SJCRH30 (cell line): ENCODE measurements at regions not wholly inside any gene's neighbourhood (a gene's known extent, or its start where the extent isn't known, plus 50 kb on each side); places are given as distances from the start of the nearest gene placed in this dataset.
"Not testable (repeated sequence)": the region's sequence is repeated elsewhere in the genome, so short reads cannot be mapped to it uniquely, and the experiment has no call there.

Experiments used
- DNase-seq, 2 experiments: peaks; one replicate each; pipeline ENCODE4 v3.0.0-alpha.2; 2015 to 2020
- H3K27ac ChIP-seq: fragments of 250-450 bp; sonication (Bioruptor Pico); 2 replicates; pipeline ENCODE4 v1.5.1; 2020; ENCODE audit warnings: mild to moderate bottlenecking, moderate library complexity
- H3K27me3 ChIP-seq: fragments of 250-450 bp; sonication (Bioruptor Pico); 2 replicates; pipeline ENCODE4 v1.5.1; 2020; ENCODE audit warnings: mild to moderate bottlenecking, moderate library complexity
- H3K36me3 ChIP-seq: fragments of 250-450 bp; sonication (Bioruptor Pico); 2 replicates; pipeline ENCODE4 v1.5.1; 2020; ENCODE audit warnings: mild to moderate bottlenecking, moderate library complexity
- H3K4me1 ChIP-seq: fragments of 250-450 bp; sonication (Bioruptor Pico); 2 replicates; pipeline ENCODE4 v1.5.1; 2020; ENCODE audit warnings: mild to moderate bottlenecking, moderate library complexity
- H3K4me3 ChIP-seq: fragments of 250-450 bp; sonication (Bioruptor Pico); 2 replicates; pipeline ENCODE4 v1.5.1; 2020; ENCODE audit warnings: mild to moderate bottlenecking, moderate library complexity
- H3K9me3 ChIP-seq: fragments of 250-450 bp; sonication (Bioruptor Pico); replicated peaks from 2 replicates; pipeline ENCODE4 v1.5.1; 2020; ENCODE audit warnings: mild to moderate bottlenecking, moderate library complexity

- Histone ChIP-seq H3K27me3 (no peaks in the 10 kb centered on the region), H3K27ac (no peak overlapping the region), H3K36me3 (no peaks in the 10 kb centered on the region), H3K4me1 (peaks cover 7% of the 10 kb centered on the region; the same call in 1 of the 2 replicates), H3K9me3 (no peaks in the 10 kb centered on the region), H3K4me3 (no peak overlapping the region)
- no peak for DNase-seq
These were observed 151.7 kb downstream of the FOXL1 start for GRCh38 chr16:86730086-86730485.

GRCh38 chr16:86730597-86730996 lies 152.2 kb downstream of the FOXL1 start:
- Histone ChIP-seq H3K4me1 (peaks cover 7% of the 10 kb centered on the region; the same call in 1 of the 2 replicates), H3K27ac (no peak overlapping the region), H3K27me3 (no peaks in the 10 kb centered on the region), H3K4me3 (no peak overlapping the region), H3K36me3 (no peaks in the 10 kb centered on the region), H3K9me3 (no peaks in the 10 kb centered on the region)
- DNase-seq, result no peak

GRCh38 chr16:86732621-86733295 lies 154.4 kb downstream of the FOXL1 start:
- Histone ChIP-seq H3K27ac (peak overlapping the region; percentile 12; the same call in 1 of the 2 replicates), H3K4me1 (peaks cover 7% of the 10 kb centered on the region; the same call in 1 of the 2 replicates), H3K27me3 (no peaks in the 10 kb centered on the region), H3K4me3 (peak overlapping the region; percentile 10), H3K9me3 (no peaks in the 10 kb centered on the region), H3K36me3 (no peaks in the 10 kb centered on the region)
- DNase-seq, result peak; percentile 82 to 83

GRCh38 chr16:86733546-86734254 lies 155.4 kb downstream of the FOXL1 start:
- peak in 1 of 2 experiments; percentile 40 for DNase-seq
- Histone ChIP-seq H3K27me3 (no peaks in the 10 kb centered on the region), H3K4me3 (peak overlapping the region; percentile 10; the same call in 1 of the 2 replicates), H3K4me1 (peaks cover 7% of the 10 kb centered on the region; the same call in 1 of the 2 replicates), H3K36me3 (no peaks in the 10 kb centered on the region), H3K27ac (peak overlapping the region; percentile 12; the same call in 1 of the 2 replicates), H3K9me3 (no peaks in the 10 kb centered on the region)

GRCh38 chr16:86734543-86735460 lies 156.5 kb downstream of the FOXL1 start:
- Histone ChIP-seq H3K27me3 (no peaks in the 10 kb centered on the region), H3K36me3 (no peaks in the 10 kb centered on the region), H3K4me3 (no peak overlapping the region), H3K4me1 (peaks cover 8% of the 10 kb centered on the region; the same call in 1 of the 2 replicates), H3K27ac (no peak overlapping the region), H3K9me3 (no peaks in the 10 kb centered on the region)
- no peak for DNase-seq

GRCh38 chr16:86735727-86736126 lies 157.4 kb downstream of the FOXL1 start:
- Histone ChIP-seq H3K4me3 (no peak overlapping the region), H3K27me3 (no peaks in the 10 kb centered on the region), H3K36me3 (no peaks in the 10 kb centered on the region), H3K9me3 (no peaks in the 10 kb centered on the region), H3K4me1 (peaks cover 15% of the 10 kb centered on the region), H3K27ac (no peak overlapping the region)
- DNase-seq, result no peak

- Histone ChIP-seq H3K4me3 (no peak overlapping the region), H3K36me3 (no peaks in the 10 kb centered on the region), H3K4me1 (peaks cover 15% of the 10 kb centered on the region), H3K27ac (no peak overlapping the region), H3K9me3 (no peaks in the 10 kb centered on the region), H3K27me3 (no peaks in the 10 kb centered on the region)
- no peak for DNase-seq
These were observed 158.2 kb downstream of the FOXL1 start for GRCh38 chr16:86736502-86736901.

- H3K27me3 ChIP-seq, result no peaks in the 10 kb centered on the region
- H3K4me3 ChIP-seq, result no peak overlapping the region
- no peaks in the 10 kb centered on the region for H3K9me3 ChIP-seq
- no peaks in the 10 kb centered on the region for H3K36me3 ChIP-seq
- H3K27ac ChIP-seq, result no peak overlapping the region
- no peak for DNase-seq
- peaks cover 15% of the 10 kb centered on the region for H3K4me1 ChIP-seq
These were observed 158.7 kb downstream of the FOXL1 start for GRCh38 chr16:86737083-86737482.

- not testable (repeated sequence) for H3K9me3 ChIP-seq, DNase-seq, H3K36me3 ChIP-seq, H3K27me3 ChIP-seq, H3K27ac ChIP-seq, H3K4me3 ChIP-seq
- peaks cover 13% of the 10 kb centered on the region for H3K4me1 ChIP-seq
These were observed 160.0 kb downstream of the FOXL1 start for GRCh38 chr16:86738322-86738721.

- H3K4me3 ChIP-seq, result no peak overlapping the region
- no peak overlapping the region for H3K27ac ChIP-seq
These were observed 160.8 kb downstream of the FOXL1 start for GRCh38 chr16:86739178-86739577.

GRCh38 chr16:86739808-86740207 lies 161.5 kb downstream of the FOXL1 start:
- Histone ChIP-seq H3K4me3 (no peak overlapping the region), H3K4me1 (peaks cover 8% of the 10 kb centered on the region), H3K27me3 (no peaks in the 10 kb centered on the region), H3K36me3 (no peaks in the 10 kb centered on the region), H3K9me3 (no peaks in the 10 kb centered on the region), H3K27ac (no peak overlapping the region)
- no peak for DNase-seq

More at GRCh38 chr16:86739178-86739577, 160.8 kb downstream of the FOXL1 start:
- no peak for DNase-seq
- H3K27me3 ChIP-seq, result no peaks in the 10 kb centered on the region
- peaks cover 8% of the 10 kb centered on the region for H3K4me1 ChIP-seq
- no peaks in the 10 kb centered on the region for H3K9me3 ChIP-seq
- no peaks in the 10 kb centered on the region for H3K36me3 ChIP-seq

- Histone ChIP-seq H3K36me3 (no peaks in the 10 kb centered on the region), H3K27me3 (no peaks in the 10 kb centered on the region), H3K9me3 (no peaks in the 10 kb centered on the region), H3K4me3 (peak overlapping the region; percentile 57), H3K4me1 (peaks cover 8% of the 10 kb centered on the region), H3K27ac (peak overlapping the region; percentile 91)
- no peak for DNase-seq
These were observed 161.9 kb downstream of the FOXL1 start for GRCh38 chr16:86740298-86740697.

- Histone ChIP-seq H3K4me1 (peaks cover 8% of the 10 kb centered on the region), H3K27ac (peak overlapping the region; percentile 91), H3K9me3 (no peaks in the 10 kb centered on the region), H3K36me3 (no peaks in the 10 kb centered on the region), H3K4me3 (peak overlapping the region; percentile 57), H3K27me3 (no peaks in the 10 kb centered on the region)
- DNase-seq, result peak; percentile 79 to 82
These were observed 162.8 kb downstream of the FOXL1 start for GRCh38 chr16:86740906-86741799.

GRCh38 chr16:86747761-86748160 lies 169.4 kb downstream of the FOXL1 start:
- Histone ChIP-seq H3K4me3 (no peak overlapping the region), H3K36me3 (no peaks in the 10 kb centered on the region), H3K4me1 (peaks cover 12% of the 10 kb centered on the region), H3K27me3 (no peaks in the 10 kb centered on the region), H3K27ac (no peak overlapping the region), H3K9me3 (no peaks in the 10 kb centered on the region)
- no peak for DNase-seq
